ENCODE measurements at regions not wholly inside any gene's neighbourhood (a gene's known extent, or its start where the extent isn't known, plus 50 kb on each side); places are given as distances from the start of the nearest gene placed in this dataset.
A peak's percentile ranks its signal among the peaks of the same experiment; 100 is the strongest.

GRCh38 chr4:138105331-138105730 is 136.8 kb downstream of the SLC7A11 start:
- H3K27ac Mint-ChIP-seq = no peak overlapping the region
- no peak for DNase-seq (ENCODE audit: extremely low spot score, unreplicated experiment)

GRCh38 chr4:138104284-138104680 is 137.9 kb downstream of the SLC7A11 start:
- H3K36me3 Mint-ChIP-seq = peaks cover 4% of the 10 kb centered on the region
- no peak for TF ChIP-seq CTCF (conservative IDR thresholded peaks at IDR 0.05)
- peaks cover 13% of the 10 kb centered on the region for H3K4me1 Mint-ChIP-seq (ENCODE audit: unreplicated experiment)

More at GRCh38 chr4:138105331-138105730, 136.8 kb downstream of the SLC7A11 start:
- peaks cover 6% of the 10 kb centered on the region for H3K9me3 Mint-ChIP-seq
- H3K27me3 Mint-ChIP-seq = no peaks in the 10 kb centered on the region
- H3K4me3 Mint-ChIP-seq = no peak overlapping the region
- TF ChIP-seq CTCF (conservative IDR thresholded peaks at IDR 0.05) = no peak
- peaks cover 13% of the 10 kb centered on the region for H3K4me1 Mint-ChIP-seq (ENCODE audit: unreplicated experiment)
- peaks cover 4% of the 10 kb centered on the region for H3K36me3 Mint-ChIP-seq

GRCh38 chr4:138103597-138104283 is 138.4 kb downstream of the SLC7A11 start:
- no peak for DNase-seq (ENCODE audit: extremely low spot score, unreplicated experiment)
- Mint-ChIP-seq H3K36me3 (peaks cover 4% of the 10 kb centered on the region), H3K4me3 (no peak overlapping the region), H3K27me3 (no peaks in the 10 kb centered on the region), H3K9me3 (peaks cover 6% of the 10 kb centered on the region), H3K4me1 (ENCODE audit: unreplicated experiment) (peaks cover 13% of the 10 kb centered on the region), H3K27ac (no peak overlapping the region)
- TF ChIP-seq CTCF (conservative IDR thresholded peaks at IDR 0.05) = no peak

More at GRCh38 chr4:138104284-138104680, 137.9 kb downstream of the SLC7A11 start:
- H3K9me3 Mint-ChIP-seq = peaks cover 6% of the 10 kb centered on the region
- no peak overlapping the region for H3K27ac Mint-ChIP-seq
- H3K4me3 Mint-ChIP-seq = no peak overlapping the region
- no peaks in the 10 kb centered on the region for H3K27me3 Mint-ChIP-seq
- no peak for DNase-seq (ENCODE audit: extremely low spot score, unreplicated experiment)

GRCh38 chr4:138099385-138099784 is 142.8 kb downstream of the SLC7A11 start:
- Mint-ChIP-seq H3K36me3 (no peaks in the 10 kb centered on the region), H3K9me3 (no peaks in the 10 kb centered on the region), H3K27me3 (no peaks in the 10 kb centered on the region), H3K4me3 (no peak overlapping the region), H3K4me1 (ENCODE audit: unreplicated experiment) (peaks cover 10% of the 10 kb centered on the region), H3K27ac (no peak overlapping the region)
- no peak for DNase-seq (ENCODE audit: extremely low spot score, unreplicated experiment)
- no peak for TF ChIP-seq CTCF (conservative IDR thresholded peaks at IDR 0.05)

GRCh38 chr4:138097912-138098600 is 144.1 kb downstream of the SLC7A11 start:
- no peak for TF ChIP-seq CTCF (conservative IDR thresholded peaks at IDR 0.05)
- Mint-ChIP-seq H3K9me3 (peaks cover 3% of the 10 kb centered on the region), H3K27me3 (no peaks in the 10 kb centered on the region), H3K4me3 (peak overlapping the region; percentile 53), H3K27ac (peak overlapping the region; percentile 48), H3K4me1 (ENCODE audit: unreplicated experiment) (peaks cover 10% of the 10 kb centered on the region), H3K36me3 (no peaks in the 10 kb centered on the region)
- no peak for DNase-seq (ENCODE audit: extremely low spot score, unreplicated experiment)

All from type B pancreatic cell (in vitro differentiated cells).